ENCODE measurements at regions not wholly inside any gene's neighbourhood (a gene's known extent, or its start where the extent isn't known, plus 50 kb on each side); places are given as distances from the start of the nearest gene placed in this dataset.
"Not testable (repeated sequence)": the region's sequence is repeated elsewhere in the genome, so short reads cannot be mapped to it uniquely, and the experiment has no call there.

- DNase-seq (ENCODE audit: extremely low spot score, unreplicated experiment): no peak
- Mint-ChIP-seq H3K27me3 (ENCODE audit: unreplicated experiment) (no peaks in the 10 kb centered on the region), H3K9me3 (ENCODE audit: unreplicated experiment) (no peaks in the 10 kb centered on the region), H3K4me1 (ENCODE audit: unreplicated experiment) (peaks cover 26% of the 10 kb centered on the region), H3K36me3 (ENCODE audit: unreplicated experiment) (no peaks in the 10 kb centered on the region), H3K27ac (ENCODE audit: unreplicated experiment) (no peak overlapping the region), H3K4me3 (ENCODE audit: unreplicated experiment) (no peak overlapping the region)
- no peak for TF ChIP-seq CTCF (IDR thresholded peaks at IDR 0.05)
These were observed 182.8 kb downstream of the PSMG1 start for GRCh38 chr21:39000496-39000895.

- Mint-ChIP-seq H3K9me3 (ENCODE audit: unreplicated experiment) (no peaks in the 10 kb centered on the region), H3K4me1 (ENCODE audit: unreplicated experiment) (peaks cover 27% of the 10 kb centered on the region), H3K4me3 (ENCODE audit: unreplicated experiment) (no peak overlapping the region), H3K27ac (ENCODE audit: unreplicated experiment) (no peak overlapping the region), H3K27me3 (ENCODE audit: unreplicated experiment) (no peaks in the 10 kb centered on the region), H3K36me3 (ENCODE audit: unreplicated experiment) (no peaks in the 10 kb centered on the region)
- TF ChIP-seq CTCF (IDR thresholded peaks at IDR 0.05): no peak
- no peak for DNase-seq (ENCODE audit: extremely low spot score, unreplicated experiment)
These were observed 184.1 kb downstream of the PSMG1 start for GRCh38 chr21:38999161-38999560.

- H3K4me1 Mint-ChIP-seq (ENCODE audit: unreplicated experiment): peaks cover 32% of the 10 kb centered on the region
- not testable (repeated sequence) for H3K9me3 Mint-ChIP-seq (ENCODE audit: unreplicated experiment); H3K27me3 Mint-ChIP-seq (ENCODE audit: unreplicated experiment); H3K27ac Mint-ChIP-seq (ENCODE audit: unreplicated experiment); H3K36me3 Mint-ChIP-seq (ENCODE audit: unreplicated experiment); H3K4me3 Mint-ChIP-seq (ENCODE audit: unreplicated experiment); DNase-seq (ENCODE audit: extremely low spot score, unreplicated experiment)
These were observed 185.0 kb downstream of the PSMG1 start for GRCh38 chr21:38998281-38998680.

- H3K4me1 Mint-ChIP-seq (ENCODE audit: unreplicated experiment): peaks cover 37% of the 10 kb centered on the region
- H3K36me3 Mint-ChIP-seq (ENCODE audit: unreplicated experiment); H3K4me3 Mint-ChIP-seq (ENCODE audit: unreplicated experiment); DNase-seq (ENCODE audit: extremely low spot score, unreplicated experiment); H3K27ac Mint-ChIP-seq (ENCODE audit: unreplicated experiment); H3K9me3 Mint-ChIP-seq (ENCODE audit: unreplicated experiment); H3K27me3 Mint-ChIP-seq (ENCODE audit: unreplicated experiment): not testable (repeated sequence)
These were observed 185.4 kb downstream of the PSMG1 start for GRCh38 chr21:38997843-38998175.

- DNase-seq (ENCODE audit: extremely low spot score, unreplicated experiment): no peak
- no peak for TF ChIP-seq CTCF (IDR thresholded peaks at IDR 0.05)
- no peaks in the 10 kb centered on the region for H3K27me3 Mint-ChIP-seq (ENCODE audit: unreplicated experiment)
- no peaks in the 10 kb centered on the region for H3K36me3 Mint-ChIP-seq (ENCODE audit: unreplicated experiment)
- H3K27ac Mint-ChIP-seq (ENCODE audit: unreplicated experiment): no peak overlapping the region
- peaks cover 43% of the 10 kb centered on the region for H3K4me1 Mint-ChIP-seq (ENCODE audit: unreplicated experiment)
- no peak overlapping the region for H3K4me3 Mint-ChIP-seq (ENCODE audit: unreplicated experiment)
- no peaks in the 10 kb centered on the region for H3K9me3 Mint-ChIP-seq (ENCODE audit: unreplicated experiment)
These were observed 186.0 kb downstream of the PSMG1 start for GRCh38 chr21:38997051-38997842.

GRCh38 chr21:38996355-38996754 is 186.9 kb downstream of the PSMG1 start:
- no peak overlapping the region for H3K4me3 Mint-ChIP-seq (ENCODE audit: unreplicated experiment)
- no peak for TF ChIP-seq CTCF (IDR thresholded peaks at IDR 0.05)
- H3K27ac Mint-ChIP-seq (ENCODE audit: unreplicated experiment): no peak overlapping the region
- H3K36me3 Mint-ChIP-seq (ENCODE audit: unreplicated experiment): no peaks in the 10 kb centered on the region
- DNase-seq (ENCODE audit: extremely low spot score, unreplicated experiment): no peak
- peaks cover 47% of the 10 kb centered on the region for H3K4me1 Mint-ChIP-seq (ENCODE audit: unreplicated experiment)
- no peaks in the 10 kb centered on the region for H3K27me3 Mint-ChIP-seq (ENCODE audit: unreplicated experiment)
- H3K9me3 Mint-ChIP-seq (ENCODE audit: unreplicated experiment): no peaks in the 10 kb centered on the region

All from osteocyte (in vitro differentiated cells).